OCI-LY3 (cell line): ENCODE measurements at regions not wholly inside any gene's neighbourhood (a gene's known extent, or its start where the extent isn't known, plus 50 kb on each side); places are given as distances from the start of the nearest gene placed in this dataset.

Experiments used
- H2AFZ ChIP-seq: fragments of 200-600, 300-600 bp; shearing (Covaris generic); 2 replicates; pipeline ENCODE4 v1.6.0; 2014; ENCODE audit warnings: antibody characterized with exemption, low read depth, low read length
- H3K27ac ChIP-seq: fragments of 200-600, 300-600 bp; sonication (generic); 2 replicates; pipeline ENCODE4 v1.5.1; 2014; ENCODE audit warnings: mild to moderate bottlenecking, low read length, moderate library complexity, mixed read lengths
- H3K27me3 ChIP-seq: fragments of 200-600, 300-600 bp; sonication (generic); 2 replicates; pipeline ENCODE4 v1.6.1; 2014; ENCODE audit warnings: low read depth, low read length, mixed read lengths
- H3K36me3 ChIP-seq: fragments of 200-600, 300-600 bp; sonication (generic); replicated peaks from 2 replicates; pipeline ENCODE3; 2014; ENCODE audit warnings: low read depth, low read length, mixed read lengths
- H3K4me1 ChIP-seq: fragments of 300-600, 200-600 bp; sonication (generic); 2 replicates; pipeline ENCODE4 v1.6.1; 2014; ENCODE audit warnings: low read length, mixed read lengths
- H3K4me2 ChIP-seq: fragments of 200-600, 300-600 bp; sonication (generic); 2 replicates; pipeline ENCODE4 v1.6.1; 2014; ENCODE audit warnings: low read length, mixed read lengths
- H3K4me3 ChIP-seq: fragments of 300-600, 200-600 bp; sonication (generic); 2 replicates; pipeline ENCODE4 v1.5.1; 2014; ENCODE audit warnings: antibody characterized with exemption, mild to moderate bottlenecking, low read length, moderate library complexity
- H3K79me2 ChIP-seq: fragments of 300-600, 200-600 bp; shearing (Covaris generic); 2 replicates; pipeline ENCODE4 v1.6.1; 2014; ENCODE audit warnings: mild to moderate bottlenecking, low read length, mixed read lengths
- H3K9ac ChIP-seq: fragments of 300-600, 200-600 bp; shearing (Covaris generic); 2 replicates; pipeline ENCODE4 v1.6.0; 2014; ENCODE audit warnings: mild to moderate bottlenecking, low read length, moderate library complexity
- H3K9me3 ChIP-seq: fragments of 200-600, 300-600 bp; shearing (Covaris generic); 2 replicates; pipeline ENCODE4 v1.6.1; 2014; ENCODE audit warnings: low read length, mixed read lengths; ENCODE audit not compliant: insufficient read depth
- H4K20me1 ChIP-seq: fragments of 200-600, 300-600 bp; sonication (generic); 2 replicates; pipeline ENCODE4 v1.6.1; 2016; ENCODE audit warnings: low read length, mixed read lengths; ENCODE audit not compliant: insufficient read depth
- CTCF ChIP-seq: fragments of 200-600, 300-600 bp; sonication (generic); IDR thresholded peaks from 2 replicates; pipeline ENCODE4 v1.5.1; 2014; ENCODE audit warnings: antibody characterized with exemption, low read length, low read depth
- EZH2phosphoT487 ChIP-seq: fragments of 200-600 bp; shearing (Covaris generic); IDR thresholded peaks from 2 replicates; pipeline ENCODE4 v1.6.1; 2018; ENCODE audit warnings: antibody characterized with exemption, mixed run types, low read depth

DNA sequence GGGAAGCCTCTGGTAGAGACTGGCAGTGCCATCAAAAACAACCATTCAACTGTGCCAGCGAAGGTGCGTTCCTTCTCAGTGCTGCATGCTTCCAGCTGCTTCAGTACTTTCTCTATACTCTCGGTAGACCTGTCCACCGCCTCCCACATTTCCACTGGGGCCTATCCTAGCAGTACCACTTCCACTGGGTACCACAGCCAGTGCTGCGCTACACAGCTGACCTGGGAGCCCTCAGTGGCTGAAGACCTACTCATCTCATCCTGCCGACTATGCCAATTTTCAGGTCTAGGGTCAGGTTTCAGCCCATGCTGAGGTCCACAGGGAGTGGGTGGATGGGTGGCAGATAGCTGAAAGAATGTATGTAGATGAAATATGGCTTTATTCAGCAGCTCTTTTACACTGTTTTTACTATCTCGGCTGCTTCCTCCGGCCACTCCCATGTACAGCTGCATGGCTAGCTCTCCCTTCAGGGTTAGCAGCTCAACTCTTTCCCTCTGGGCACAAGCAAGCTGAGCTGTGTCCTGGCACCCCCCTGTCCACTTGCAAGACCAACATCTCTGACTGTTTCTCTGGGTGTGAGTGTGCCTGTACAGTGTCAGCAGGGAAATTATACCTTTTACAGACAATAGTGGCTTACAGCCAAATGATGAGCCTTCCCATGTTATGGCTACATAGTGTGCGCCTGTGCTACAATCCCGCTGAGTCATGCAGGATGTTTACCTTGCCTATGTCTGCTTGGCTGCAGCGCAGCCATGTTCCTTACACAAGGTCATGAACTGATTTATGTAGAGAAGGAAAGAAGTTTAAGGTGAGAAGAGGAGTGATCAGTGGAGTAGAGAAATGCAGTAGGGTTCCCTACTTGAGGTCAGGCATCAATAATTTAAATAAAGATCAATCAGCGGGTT, 125.7 kb upstream of the DDHD1 start:
- Histone ChIP-seq H2AFZ (no peak overlapping the region), H3K36me3 (no peaks in the 10 kb centered on the region), H3K4me1 (no peaks in the 10 kb centered on the region), H3K27ac (no peak overlapping the region), H3K79me2 (no peaks in the 10 kb centered on the region), H3K27me3 (no peaks in the 10 kb centered on the region), H3K4me3 (no peak overlapping the region), H3K9ac (no peak overlapping the region), H3K9me3 (no peaks in the 10 kb centered on the region), H3K4me2 (no peak overlapping the region), H4K20me1 (no peaks in the 10 kb centered on the region)
- no peak for TF ChIP-seq CTCF
- TF ChIP-seq EZH2phosphoT487, result no peak

DNA sequence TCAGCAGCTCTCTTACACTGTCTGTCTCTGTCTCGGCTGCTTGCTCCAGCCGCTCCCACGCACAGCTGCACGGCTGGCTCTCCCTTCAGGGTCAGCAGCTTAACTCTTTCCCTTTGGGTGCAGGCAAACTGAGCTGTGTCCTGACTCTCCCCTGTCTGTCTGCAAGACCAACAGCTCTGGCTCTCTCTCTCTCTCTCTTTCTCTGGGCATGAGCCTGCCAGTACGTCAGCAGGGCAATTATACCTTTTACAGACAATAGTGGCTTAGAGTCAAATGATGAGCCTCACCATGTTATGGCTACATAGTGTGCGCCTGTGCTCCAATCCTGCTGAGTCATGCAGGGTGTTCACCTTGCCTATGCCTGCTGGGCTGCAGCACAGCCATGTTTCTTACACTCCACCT, 120.5 kb upstream of the DDHD1 start:
- no peaks in the 10 kb centered on the region for H3K9me3 ChIP-seq
- H3K9ac ChIP-seq, result no peak overlapping the region
- H2AFZ ChIP-seq, result no peak overlapping the region
- H3K36me3 ChIP-seq, result no peaks in the 10 kb centered on the region
- H3K4me3 ChIP-seq, result no peak overlapping the region
- H4K20me1 ChIP-seq, result no peaks in the 10 kb centered on the region
- H3K27ac ChIP-seq, result no peak overlapping the region
- TF ChIP-seq CTCF (no peak), EZH2phosphoT487 (no peak)
- no peaks in the 10 kb centered on the region for H3K79me2 ChIP-seq
- H3K27me3 ChIP-seq, result no peaks in the 10 kb centered on the region
- H3K4me2 ChIP-seq, result no peak overlapping the region
- H3K4me1 ChIP-seq, result no peaks in the 10 kb centered on the region

DNA sequence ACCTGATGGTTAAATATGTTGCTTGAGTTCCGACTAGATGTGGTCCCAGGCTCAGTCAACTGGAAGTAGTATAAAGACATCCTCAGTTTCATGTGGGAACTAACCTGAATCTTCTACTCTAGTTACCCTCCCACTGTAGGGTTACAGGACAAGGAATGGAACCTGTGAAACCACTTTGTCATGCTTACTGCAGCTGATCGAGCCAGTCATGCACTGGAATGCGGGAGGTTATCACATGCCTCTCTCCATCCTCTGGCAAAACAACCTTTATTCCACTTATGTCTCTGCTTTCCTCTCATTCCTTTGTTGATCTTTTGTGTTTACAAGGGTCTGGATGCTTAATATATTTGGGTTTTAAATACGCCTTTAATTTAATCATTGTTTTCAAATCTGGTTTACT, 111.9 kb upstream of the DDHD1 start:
- Histone ChIP-seq H3K36me3 (no peaks in the 10 kb centered on the region), H4K20me1 (no peaks in the 10 kb centered on the region), H3K9ac (no peak overlapping the region), H3K27ac (no peak overlapping the region), H2AFZ (no peak overlapping the region), H3K4me2 (no peak overlapping the region), H3K79me2 (no peaks in the 10 kb centered on the region), H3K27me3 (no peaks in the 10 kb centered on the region), H3K9me3 (no peaks in the 10 kb centered on the region), H3K4me3 (no peak overlapping the region), H3K4me1 (no peaks in the 10 kb centered on the region)
- TF ChIP-seq CTCF (no peak), EZH2phosphoT487 (no peak)

DNA sequence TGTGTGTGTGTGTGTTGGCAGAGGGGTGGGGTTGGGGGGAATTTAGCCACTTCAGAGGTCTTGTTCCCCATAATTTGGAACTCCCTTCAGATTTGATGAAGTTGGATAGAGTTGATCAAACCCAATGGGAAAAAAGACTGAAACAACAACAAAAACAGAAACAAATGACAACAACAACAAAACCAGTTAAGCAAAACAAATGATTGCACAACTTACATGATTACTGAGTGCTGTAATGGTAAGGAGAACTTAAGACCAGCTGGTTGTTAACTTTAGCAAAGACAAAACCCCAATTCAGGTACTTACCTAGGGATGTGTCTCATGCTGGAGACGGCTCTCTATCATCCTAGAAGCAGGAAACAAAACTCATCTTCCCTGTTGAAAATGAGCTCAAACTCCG, 107.8 kb upstream of the DDHD1 start:
- H3K9me3 ChIP-seq, result 0 out of 2 replicates have a peak, but pooled peaks cover 3% of the 10 kb centered on the region
- H3K4me2 ChIP-seq, result no peak overlapping the region
- no peak for TF ChIP-seq CTCF
- no peak for TF ChIP-seq EZH2phosphoT487
- no peaks in the 10 kb centered on the region for H3K79me2 ChIP-seq
- no peak overlapping the region for H2AFZ ChIP-seq
- H3K36me3 ChIP-seq, result no peaks in the 10 kb centered on the region
- H3K9ac ChIP-seq, result no peak overlapping the region
- H3K4me3 ChIP-seq, result no peak overlapping the region
- H4K20me1 ChIP-seq, result no peaks in the 10 kb centered on the region
- H3K27ac ChIP-seq, result no peak overlapping the region
- H3K27me3 ChIP-seq, result no peaks in the 10 kb centered on the region
- no peaks in the 10 kb centered on the region for H3K4me1 ChIP-seq
